ENCODE measurements at regions not wholly inside any gene's neighbourhood (a gene's known extent, or its start where the extent isn't known, plus 50 kb on each side); places are given as distances from the start of the nearest gene placed in this dataset.

DNA sequence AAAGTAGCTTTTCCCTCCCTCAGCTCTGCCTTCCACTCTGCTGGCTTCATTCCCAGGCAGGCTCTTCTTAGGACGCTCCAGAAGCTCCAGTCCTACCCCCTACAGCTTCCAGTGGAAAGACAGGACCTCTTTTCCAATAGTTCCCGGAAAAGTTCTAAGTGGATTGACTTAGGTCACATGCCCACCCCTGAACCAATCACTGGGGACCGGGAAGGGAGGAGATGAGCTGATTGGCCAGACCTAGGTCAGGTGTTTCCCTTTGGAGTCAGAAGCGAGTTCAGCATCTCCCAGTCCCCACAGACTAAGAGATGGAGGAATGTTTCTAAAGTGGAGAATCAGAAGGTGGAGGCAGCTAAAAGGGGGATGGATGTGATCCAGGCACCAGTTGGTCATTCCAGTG, 62.9 kb upstream of the KCNG1 start:
- TF ChIP-seq, protein P1, sequence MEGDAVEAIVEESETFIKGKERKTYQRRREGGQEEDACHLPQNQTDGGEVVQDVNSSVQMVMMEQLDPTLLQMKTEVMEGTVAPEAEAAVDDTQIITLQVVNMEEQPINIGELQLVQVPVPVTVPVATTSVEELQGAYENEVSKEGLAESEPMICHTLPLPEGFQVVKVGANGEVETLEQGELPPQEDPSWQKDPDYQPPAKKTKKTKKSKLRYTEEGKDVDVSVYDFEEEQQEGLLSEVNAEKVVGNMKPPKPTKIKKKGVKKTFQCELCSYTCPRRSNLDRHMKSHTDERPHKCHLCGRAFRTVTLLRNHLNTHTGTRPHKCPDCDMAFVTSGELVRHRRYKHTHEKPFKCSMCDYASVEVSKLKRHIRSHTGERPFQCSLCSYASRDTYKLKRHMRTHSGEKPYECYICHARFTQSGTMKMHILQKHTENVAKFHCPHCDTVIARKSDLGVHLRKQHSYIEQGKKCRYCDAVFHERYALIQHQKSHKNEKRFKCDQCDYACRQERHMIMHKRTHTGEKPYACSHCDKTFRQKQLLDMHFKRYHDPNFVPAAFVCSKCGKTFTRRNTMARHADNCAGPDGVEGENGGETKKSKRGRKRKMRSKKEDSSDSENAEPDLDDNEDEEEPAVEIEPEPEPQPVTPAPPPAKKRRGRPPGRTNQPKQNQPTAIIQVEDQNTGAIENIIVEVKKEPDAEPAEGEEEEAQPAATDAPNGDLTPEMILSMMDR (IDR thresholded peaks at IDR 0.05), result no peak
- no peak for DNase-seq
- Histone ChIP-seq H3K4me1 (no peaks in the 10 kb centered on the region), H3K4me3 (no peak overlapping the region), H3K27me3 (peaks cover 0 to 95% (median 76%) of the 10 kb centered on the region in 7 donors), H3K9me3 (no peaks in the 10 kb centered on the region), H3K27ac (no peak overlapping the region), H3K36me3 (no peaks in the 10 kb centered on the region)
- WGBS, 2 donors, result 76 to 83% methylated on average over 4 of the region's 4 CpGs
- intact Hi-C loops (cut with DNase I), result no loop called here
- ATAC-seq, result no peak

DNA sequence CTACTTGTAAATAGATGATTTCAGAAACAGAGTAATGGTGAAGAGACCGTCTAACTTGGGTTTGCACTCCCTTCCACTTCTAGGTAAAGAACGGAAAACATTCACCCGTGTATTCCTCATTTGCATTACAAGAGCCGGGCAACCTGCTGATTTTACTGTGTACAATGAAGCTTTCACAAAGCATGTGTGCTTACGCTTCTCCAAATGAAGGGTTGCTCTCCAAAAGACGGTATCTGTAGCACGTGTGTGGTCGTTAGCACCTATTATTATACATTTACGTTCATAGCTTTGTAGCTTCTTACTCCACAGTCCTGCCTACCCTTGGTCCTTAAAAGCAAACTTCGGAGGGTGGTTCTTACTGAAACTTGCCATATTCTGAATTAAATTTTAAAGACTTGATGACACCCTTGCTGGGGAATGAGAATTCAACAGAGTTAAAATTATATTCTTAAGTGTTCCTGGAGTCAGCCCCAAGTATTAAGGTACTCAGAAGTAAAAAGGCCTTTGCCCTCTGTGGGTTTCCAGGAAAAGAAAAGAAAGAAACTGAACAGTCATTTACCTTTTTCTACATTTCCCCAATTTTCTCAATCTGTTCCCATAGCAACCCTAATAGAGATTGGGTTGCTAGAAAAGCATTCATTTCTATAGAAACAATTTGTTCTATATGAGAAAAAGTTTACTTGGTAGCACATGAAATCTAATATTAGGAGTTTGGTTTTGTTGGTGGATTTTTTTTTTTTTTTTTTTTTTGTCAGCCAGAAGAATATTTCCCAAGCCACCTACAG, 61.9 kb upstream of the KCNG1 start:
- Histone ChIP-seq H3K4me3 (no peak overlapping the region), H3K36me3 (no peaks in the 10 kb centered on the region), H3K27ac (no peak overlapping the region), H3K27me3 (peaks cover 0 to 89% (median 69%) of the 10 kb centered on the region in 7 donors), H3K4me1 (no peaks in the 10 kb centered on the region), H3K9me3 (no peaks in the 10 kb centered on the region)
- TF ChIP-seq, protein P1 (IDR thresholded peaks at IDR 0.05), result no peak
- 62 to 63% methylated on average over 10 of the region's 10 CpGs for WGBS, 2 donors
- ATAC-seq (no peak), DNase-seq (no peak)
- intact Hi-C loops (cut with DNase I), result no loop called here

DNA sequence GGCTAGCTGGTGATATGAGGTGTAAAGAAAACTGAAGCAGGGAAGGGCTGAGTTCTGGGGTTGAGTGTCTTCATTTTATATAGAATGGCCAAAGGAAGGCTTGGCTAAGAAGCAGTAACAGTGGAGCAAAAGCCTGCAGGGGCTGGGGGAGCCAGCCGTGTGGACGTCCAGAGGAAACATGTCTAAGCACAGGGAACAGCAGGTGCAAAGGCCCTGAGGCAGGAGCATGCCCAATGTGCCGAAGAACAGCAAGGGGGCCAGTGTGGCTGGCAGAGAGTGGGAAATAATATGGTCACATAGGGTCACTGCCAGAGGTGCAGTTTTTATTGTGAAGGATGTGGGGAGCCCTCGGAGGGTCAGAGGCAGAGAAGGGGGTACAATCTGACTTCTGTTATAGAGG, 60.5 kb upstream of the KCNG1 start:
- TF ChIP-seq, protein P1 (IDR thresholded peaks at IDR 0.05), result no peak
- H3K27ac ChIP-seq, result no peak overlapping the region
- H3K9me3 ChIP-seq, result no peaks in the 10 kb centered on the region
- WGBS, 2 donors, result 68 to 81% methylated on average over 4 of the region's 4 CpGs
- no peak overlapping the region for H3K4me3 ChIP-seq
- ATAC-seq (no peak), DNase-seq (no peak)
- peaks cover 0 to 88% (median 66%) of the 10 kb centered on the region in 7 donors for H3K27me3 ChIP-seq
- H3K36me3 ChIP-seq, result no peaks in the 10 kb centered on the region
- intact Hi-C loops (cut with DNase I), result no loop called here
- H3K4me1 ChIP-seq, result no peaks in the 10 kb centered on the region

DNA sequence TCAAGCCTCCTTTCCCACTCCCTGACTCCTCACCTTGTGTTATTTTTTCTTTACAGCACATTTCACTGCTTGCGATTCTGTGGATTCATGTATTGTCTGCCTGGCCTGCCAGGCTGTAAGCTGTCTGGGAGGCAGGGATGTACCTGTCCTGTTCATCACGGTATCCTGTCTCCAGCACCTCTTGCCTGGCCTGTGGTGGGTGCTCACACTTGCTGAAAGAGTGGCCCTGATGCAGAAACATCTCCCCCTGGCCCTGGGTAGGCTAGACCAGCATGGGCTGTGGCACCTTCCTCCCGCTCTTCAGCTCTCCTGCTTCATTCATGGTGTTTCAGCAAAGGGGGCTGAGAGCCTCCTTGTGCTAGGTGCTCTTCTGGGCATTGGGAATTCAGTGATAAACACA, 60.1 kb upstream of the KCNG1 start:
- no peaks in the 10 kb centered on the region for H3K9me3 ChIP-seq
- H3K27me3 ChIP-seq, result peaks cover 0 to 88% (median 68%) of the 10 kb centered on the region in 7 donors
- DNase-seq (no peak), ATAC-seq (no peak)
- intact Hi-C loops (cut with DNase I), result no loop called here
- no peak overlapping the region for H3K4me3 ChIP-seq
- no peak overlapping the region for H3K27ac ChIP-seq
- no peaks in the 10 kb centered on the region for H3K4me1 ChIP-seq
- TF ChIP-seq, protein P1 (IDR thresholded peaks at IDR 0.05), result no peak
- no peaks in the 10 kb centered on the region for H3K36me3 ChIP-seq
- 83 to 85% methylated on average over 3 of the region's 3 CpGs for WGBS, 2 donors

Data from heart right ventricle (tissue), 16 donors.